Epithelial cell of proximal tubule (primary cell): ENCODE measurements at regions not wholly inside any gene's neighbourhood (a gene's known extent, or its start where the extent isn't known, plus 50 kb on each side); places are given as distances from the start of the nearest gene placed in this dataset.

Experiments used
- DNase-seq: peaks from one replicate; pipeline ENCODE4 v3.0.0-alpha.2; 2011; ENCODE audit warnings: low read depth
- H3K4me3 ChIP-seq: 2 replicates; pipeline ENCODE4 v1.5.1; 2011; ENCODE audit warnings: low read depth, mild to moderate bottlenecking, low read length
- TF ChIP-seq, protein P1 (sequence below): conservative IDR thresholded peaks from 2 replicates; pipeline ENCODE4 v1.5.1; 2012; ENCODE audit warnings: low read depth, mild to moderate bottlenecking, low read length

DNA sequence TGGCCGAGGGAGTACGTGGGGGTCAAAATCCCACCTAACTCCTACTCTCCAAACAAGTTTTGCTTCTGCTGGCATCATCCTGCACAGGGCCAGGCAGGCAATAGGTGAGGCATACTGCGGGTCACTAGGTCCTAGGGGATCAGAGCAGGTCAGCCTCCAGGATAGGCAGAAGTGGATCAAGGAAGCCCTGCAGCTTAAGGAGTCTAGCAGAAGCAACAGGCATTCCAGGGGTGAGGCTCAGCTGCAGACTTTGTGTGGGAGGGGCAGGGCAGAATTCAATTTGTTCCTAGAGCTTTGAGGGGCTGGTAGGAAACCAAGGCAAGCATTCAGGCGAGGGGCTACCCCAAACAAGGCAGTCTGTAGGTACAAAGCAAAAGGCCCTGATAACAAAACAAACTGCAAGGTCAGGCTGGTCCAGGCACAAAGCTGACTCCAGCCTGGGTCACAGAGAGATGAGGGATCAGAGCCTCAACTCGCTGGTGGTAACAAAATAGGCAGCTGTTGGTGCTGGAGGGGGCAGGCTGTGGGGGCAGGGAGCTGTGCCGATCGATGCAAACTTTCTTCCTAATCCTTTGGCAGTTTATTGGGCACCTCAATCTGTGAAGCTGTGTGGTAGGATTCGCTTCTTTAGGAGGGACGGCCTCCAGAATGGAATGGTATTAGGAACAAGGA is 80.2 kb upstream of the CALM2 start:
- TF ChIP-seq, protein P1, sequence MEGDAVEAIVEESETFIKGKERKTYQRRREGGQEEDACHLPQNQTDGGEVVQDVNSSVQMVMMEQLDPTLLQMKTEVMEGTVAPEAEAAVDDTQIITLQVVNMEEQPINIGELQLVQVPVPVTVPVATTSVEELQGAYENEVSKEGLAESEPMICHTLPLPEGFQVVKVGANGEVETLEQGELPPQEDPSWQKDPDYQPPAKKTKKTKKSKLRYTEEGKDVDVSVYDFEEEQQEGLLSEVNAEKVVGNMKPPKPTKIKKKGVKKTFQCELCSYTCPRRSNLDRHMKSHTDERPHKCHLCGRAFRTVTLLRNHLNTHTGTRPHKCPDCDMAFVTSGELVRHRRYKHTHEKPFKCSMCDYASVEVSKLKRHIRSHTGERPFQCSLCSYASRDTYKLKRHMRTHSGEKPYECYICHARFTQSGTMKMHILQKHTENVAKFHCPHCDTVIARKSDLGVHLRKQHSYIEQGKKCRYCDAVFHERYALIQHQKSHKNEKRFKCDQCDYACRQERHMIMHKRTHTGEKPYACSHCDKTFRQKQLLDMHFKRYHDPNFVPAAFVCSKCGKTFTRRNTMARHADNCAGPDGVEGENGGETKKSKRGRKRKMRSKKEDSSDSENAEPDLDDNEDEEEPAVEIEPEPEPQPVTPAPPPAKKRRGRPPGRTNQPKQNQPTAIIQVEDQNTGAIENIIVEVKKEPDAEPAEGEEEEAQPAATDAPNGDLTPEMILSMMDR: no peak
- no peak for DNase-seq
- H3K4me3 ChIP-seq: no peak overlapping the region

DNA sequence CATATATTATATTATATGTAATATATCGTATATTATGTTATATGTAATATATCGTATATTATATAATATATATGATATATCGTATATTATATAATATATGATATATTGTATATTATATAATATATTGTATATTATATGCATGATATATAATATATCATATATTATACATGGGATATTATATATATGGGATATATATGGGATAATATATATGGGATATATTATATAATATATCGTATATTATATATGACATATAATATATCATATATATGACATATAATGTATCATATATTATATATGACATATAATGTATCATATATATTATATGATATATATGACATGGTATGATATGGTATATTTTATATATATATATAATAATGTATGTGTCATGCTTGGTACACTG is 79.5 kb upstream of the CALM2 start:
- no peak overlapping the region for H3K4me3 ChIP-seq
- TF ChIP-seq, protein P1: no peak
- no peak for DNase-seq

DNA sequence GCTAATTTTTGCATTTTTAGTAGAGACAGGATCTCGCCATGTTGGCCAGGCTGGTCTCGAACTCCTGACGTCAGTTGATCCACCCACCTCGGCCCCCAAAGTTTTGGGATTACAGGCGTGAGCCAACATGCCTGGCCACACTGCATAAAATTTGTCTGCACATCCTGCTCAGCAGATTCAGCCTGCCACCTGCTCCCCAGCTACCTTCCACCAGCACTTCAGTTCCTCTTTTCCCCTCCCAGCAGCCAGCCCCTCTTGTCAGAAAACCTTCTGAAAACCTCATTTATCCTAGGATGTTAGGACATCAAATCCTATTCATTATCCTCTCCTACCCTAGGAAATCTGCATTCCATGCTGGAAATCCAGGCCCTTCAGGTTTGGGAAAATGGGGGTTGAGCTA is 78.2 kb upstream of the CALM2 start:
- DNase-seq: no peak
- TF ChIP-seq, protein P1: no peak
- no peak overlapping the region for H3K4me3 ChIP-seq

DNA sequence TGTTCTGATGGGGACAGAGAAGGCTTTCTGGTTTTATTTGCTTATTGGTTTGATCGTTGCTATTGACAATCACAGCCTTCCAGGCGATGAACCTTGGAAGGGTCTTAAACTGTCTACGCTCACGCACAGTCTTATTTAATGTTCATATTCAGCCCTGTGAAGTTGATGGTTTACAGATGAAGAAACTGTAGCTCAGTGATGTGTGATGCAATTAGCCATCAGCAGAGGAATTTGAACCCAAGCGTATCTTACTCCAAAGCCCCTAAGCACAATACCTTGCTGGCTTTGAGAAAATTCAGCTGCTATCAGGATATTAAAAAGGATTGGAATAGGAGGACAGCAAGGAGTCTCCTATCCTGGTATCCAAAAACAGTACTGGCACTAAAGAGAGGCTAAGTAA is 77.1 kb upstream of the CALM2 start:
- no peak for DNase-seq
- TF ChIP-seq, protein P1: no peak

DNA sequence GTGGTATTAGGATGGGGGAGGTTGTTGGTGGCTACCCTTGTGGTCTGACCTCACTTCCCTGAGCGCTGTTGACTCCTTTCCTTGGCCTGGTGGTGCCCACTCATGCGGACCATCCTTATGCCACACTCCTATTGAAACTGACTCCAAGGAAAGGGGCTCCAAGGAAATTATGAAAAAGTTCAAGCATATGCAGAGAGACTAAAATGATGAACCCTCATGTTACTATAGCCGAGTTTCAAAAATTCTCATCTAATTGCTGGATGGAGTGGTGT is 75.0 kb upstream of the CALM2 start:
- H3K4me3 ChIP-seq: no peak overlapping the region
- TF ChIP-seq, protein P1: no peak
- no peak for DNase-seq

More for the DNA sequence above, 77.1 kb upstream of the CALM2 start:
- no peak overlapping the region for H3K4me3 ChIP-seq

DNA sequence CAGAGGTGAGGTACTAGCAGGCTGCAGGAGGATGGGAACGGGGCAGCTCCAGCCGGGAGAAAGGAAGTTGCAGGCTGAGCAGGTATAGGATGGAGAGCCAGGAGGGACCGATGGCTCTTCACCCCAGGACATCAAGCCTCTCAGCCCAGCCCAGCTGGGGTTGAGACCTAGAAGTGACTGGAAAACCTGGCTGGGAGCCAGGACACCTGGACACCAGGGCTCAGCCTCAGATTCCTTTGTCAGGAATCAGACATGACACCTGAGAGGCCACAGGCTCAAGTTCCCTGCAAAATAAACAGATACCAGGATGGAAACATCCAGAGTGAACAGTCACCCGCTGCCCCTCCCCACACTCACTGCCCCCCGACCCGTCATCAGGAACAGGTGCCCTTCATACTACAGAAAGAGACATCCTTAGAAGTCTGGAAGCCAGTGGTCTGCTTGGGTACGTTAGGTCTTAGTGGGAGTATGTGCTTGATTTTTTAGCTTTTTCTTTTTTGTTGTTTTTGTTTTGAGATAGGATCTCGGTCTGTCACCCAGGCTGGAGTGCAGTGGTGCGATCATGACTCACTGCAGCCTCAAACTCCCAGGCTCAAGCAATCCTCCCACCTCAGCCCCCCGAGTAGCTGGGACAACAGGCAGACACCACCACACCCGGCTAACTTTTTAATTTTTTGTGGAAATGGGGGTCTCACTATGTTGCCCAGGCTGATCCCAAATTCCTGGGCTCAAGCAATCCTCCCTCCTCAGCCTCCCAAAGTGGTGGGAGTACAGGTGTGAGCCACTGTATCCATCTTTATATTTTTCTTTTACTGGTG is 74.5 kb upstream of the CALM2 start:
- no peak for DNase-seq
- no peak overlapping the region for H3K4me3 ChIP-seq
- TF ChIP-seq, protein P1: no peak

DNA sequence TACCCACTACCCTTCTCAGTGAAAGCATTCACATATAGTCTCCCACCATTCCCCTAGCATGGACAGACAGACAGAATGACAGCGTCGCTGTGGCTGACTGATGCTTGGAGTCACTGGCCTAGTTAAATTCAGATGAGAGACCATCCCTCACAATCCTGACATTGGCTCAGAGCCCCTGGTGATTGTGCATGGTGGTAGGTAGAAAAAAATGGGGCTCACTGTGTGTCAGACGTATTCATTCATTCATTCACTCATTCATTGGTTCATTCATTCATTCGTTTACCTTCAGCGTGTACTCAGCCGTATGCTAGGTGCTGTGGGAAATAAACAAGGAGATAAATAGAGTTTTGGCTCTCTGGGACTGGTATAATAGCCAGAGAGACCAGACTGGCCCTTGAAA is 73.6 kb upstream of the CALM2 start:
- H3K4me3 ChIP-seq: no peak overlapping the region
- no peak for DNase-seq
- TF ChIP-seq, protein P1: no peak
